GM13976 (cell line): ENCODE measurements at regions not wholly inside any gene's neighbourhood (a gene's known extent, or its start where the extent isn't known, plus 50 kb on each side); places are given as distances from the start of the nearest gene placed in this dataset.

Source experiments
- DNase-seq: peaks from one replicate; pipeline ENCODE4 v3.0.0; 2012; ENCODE audit warnings: low spot score
- CTCF ChIP-seq: IDR thresholded peaks from 2 replicates; pipeline ENCODE4 v1.5.1; 2012; ENCODE audit warnings: borderline replicate concordance, mild to moderate bottlenecking; ENCODE audit not compliant: insufficient read depth; ENCODE audit errors: extremely low read depth, missing control alignments, control extremely low read depth
- in situ Hi-C: fragments of 300-500 bp; cut with MboI; formaldehyde crosslinking; loops from one replicate; pipeline ENCODE4 v1.12.0; 2022; ENCODE audit warnings: low sequenced_read_pairs, mixed read lengths, inconsistent platforms; ENCODE audit not compliant: unreplicated experiment

DNA sequence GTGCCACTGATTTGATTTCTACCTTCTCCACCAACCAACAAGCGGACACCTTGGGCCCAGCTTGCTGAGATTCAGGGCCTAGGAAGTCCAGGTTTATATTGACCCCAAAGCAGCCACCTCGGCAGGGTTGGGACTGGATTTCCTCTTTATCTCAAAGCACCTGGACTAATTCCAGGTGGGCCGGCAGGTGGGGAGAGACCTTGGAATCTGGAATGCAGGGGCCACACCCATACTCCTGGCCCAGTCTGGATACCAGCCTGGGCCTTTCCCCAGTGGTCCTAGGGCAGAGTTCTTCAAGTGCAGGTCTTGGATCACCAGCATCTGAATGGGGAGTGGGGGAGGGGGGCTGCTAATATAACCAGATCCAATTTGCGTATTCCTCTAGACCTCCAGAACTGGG lies 93.1 kb downstream of the PCDH1 start:
- DNase-seq = no peak
- in situ Hi-C loops = no loop called here
- no peak for TF ChIP-seq CTCF

GRCh38 chr5:141784529-141784928 lies 93.7 kb downstream of the PCDH1 start:
- no peak for DNase-seq
- in situ Hi-C loops = no loop called here
- TF ChIP-seq CTCF = no peak

- in situ Hi-C loops = no loop called here
- TF ChIP-seq CTCF = no peak
- no peak for DNase-seq
Observed at GRCh38 chr5:141783947-141784296, 94.3 kb downstream of the PCDH1 start.

DNA sequence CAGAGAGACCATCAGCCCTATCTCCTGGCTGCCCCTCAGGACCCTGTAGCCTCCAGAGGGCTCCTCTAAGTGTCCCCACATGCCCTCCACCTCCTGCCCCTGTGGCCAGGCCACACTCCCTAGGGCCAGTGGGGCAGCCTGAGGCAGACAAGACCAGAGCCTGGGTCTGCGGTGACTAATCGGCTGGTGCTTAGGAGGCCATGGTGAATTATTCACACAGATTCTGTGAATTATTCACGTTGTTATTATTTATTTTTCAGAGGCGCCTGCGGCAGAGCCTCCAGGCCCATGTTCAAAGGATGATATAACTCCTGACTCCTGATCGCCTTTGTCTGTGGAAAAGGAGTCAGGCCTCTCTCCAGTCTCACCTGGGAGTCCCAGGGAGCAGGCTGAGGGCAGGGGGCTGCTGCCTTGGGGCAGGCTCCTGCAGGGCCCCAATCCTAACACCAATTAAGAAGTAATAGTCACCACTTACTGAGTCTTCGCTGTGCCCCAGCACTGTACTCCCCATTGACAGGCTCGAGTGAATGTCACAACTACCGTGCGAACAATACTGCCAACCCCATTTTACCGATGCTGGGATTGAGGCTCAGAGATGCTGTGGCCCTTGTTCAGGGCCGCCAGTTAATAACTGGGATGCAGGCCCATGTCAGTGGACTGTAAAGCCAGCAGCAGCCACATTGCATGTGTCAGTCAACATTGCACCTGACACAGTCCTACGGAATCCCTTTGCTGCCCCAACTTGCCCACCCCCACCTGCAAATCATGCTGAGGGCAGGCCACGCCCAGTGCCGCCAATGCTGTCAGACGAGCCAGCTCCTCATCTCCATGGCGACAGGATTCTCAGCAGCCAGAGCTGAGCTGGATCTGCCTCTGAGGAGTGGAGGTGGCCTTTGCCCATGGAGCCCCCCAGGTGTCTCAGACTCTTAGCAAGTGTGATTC lies 94.9 kb downstream of the PCDH1 start:
- no peak for DNase-seq
- TF ChIP-seq CTCF = no peak
- in situ Hi-C loops = no loop called here

DNA sequence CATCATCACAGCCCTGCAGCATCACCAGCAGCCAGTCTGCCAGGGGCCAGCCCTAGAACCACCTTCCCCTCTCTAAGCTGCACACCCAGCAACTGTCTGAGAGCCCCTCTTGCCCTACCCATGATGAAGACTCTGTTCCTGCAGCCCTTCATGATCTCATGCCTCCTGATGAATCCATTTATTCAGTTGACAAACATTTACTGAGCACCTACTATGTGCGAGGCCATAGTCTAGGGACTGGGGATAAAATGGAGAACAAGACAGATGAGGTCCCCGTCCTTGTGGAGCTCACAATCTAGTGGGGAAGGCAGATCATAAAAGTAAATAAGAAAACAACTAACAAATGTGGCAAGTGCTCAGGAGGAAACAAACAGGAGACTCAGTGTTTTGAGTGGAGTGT lies 96.3 kb downstream of the PCDH1 start:
- no peak for DNase-seq
- TF ChIP-seq CTCF = no peak
- in situ Hi-C loops = no loop called here

GRCh38 chr5:141780952-141781781 lies 97.0 kb downstream of the PCDH1 start:
- in situ Hi-C loops = no loop called here
- DNase-seq = no peak
- TF ChIP-seq CTCF = no peak
